ENCODE measurements at regions not wholly inside any gene's neighbourhood (a gene's known extent, or its start where the extent isn't known, plus 50 kb on each side); places are given as distances from the start of the nearest gene placed in this dataset.
"Not testable (repeated sequence)": the region's sequence is repeated elsewhere in the genome, so short reads cannot be mapped to it uniquely, and the experiment has no call there.

GRCh38 chr21:13935396-13936032, 275.2 kb downstream of the LIPI start:
- not testable (repeated sequence) for DNase-seq (ENCODE audit: low read depth)

- DNase-seq (ENCODE audit: low read depth), result not testable (repeated sequence)
Measured at GRCh38 chr21:13934887-13935342, 275.8 kb downstream of the LIPI start.

GRCh38 chr21:13923175-13923574, 287.6 kb downstream of the LIPI start:
- DNase-seq (ENCODE audit: low read depth), result not testable (repeated sequence)

GRCh38 chr21:13921455-13921854, 289.3 kb downstream of the LIPI start:
- not testable (repeated sequence) for DNase-seq (ENCODE audit: low read depth)

DNA sequence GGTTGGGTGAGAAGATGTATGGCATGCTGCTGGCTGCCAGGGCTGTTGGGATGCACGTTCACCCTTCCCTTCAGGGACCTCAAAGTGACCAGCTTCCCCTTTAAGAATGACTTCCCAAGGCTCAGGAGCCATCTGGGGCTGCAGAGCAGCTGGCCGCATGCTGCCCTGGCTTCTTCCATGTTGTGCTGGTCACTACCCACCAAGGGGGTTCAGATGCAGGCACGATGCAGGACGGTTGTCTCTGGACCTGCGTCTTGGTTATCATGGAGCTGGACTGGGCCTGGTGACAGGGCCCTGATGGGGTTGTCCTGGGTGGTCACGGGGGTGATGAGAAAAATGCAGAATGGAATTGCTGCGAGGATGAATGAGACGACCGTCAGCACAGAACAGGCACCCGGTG, 297.8 kb downstream of the POTED start:
- not testable (repeated sequence) for DNase-seq (ENCODE audit: low read depth)

DNA sequence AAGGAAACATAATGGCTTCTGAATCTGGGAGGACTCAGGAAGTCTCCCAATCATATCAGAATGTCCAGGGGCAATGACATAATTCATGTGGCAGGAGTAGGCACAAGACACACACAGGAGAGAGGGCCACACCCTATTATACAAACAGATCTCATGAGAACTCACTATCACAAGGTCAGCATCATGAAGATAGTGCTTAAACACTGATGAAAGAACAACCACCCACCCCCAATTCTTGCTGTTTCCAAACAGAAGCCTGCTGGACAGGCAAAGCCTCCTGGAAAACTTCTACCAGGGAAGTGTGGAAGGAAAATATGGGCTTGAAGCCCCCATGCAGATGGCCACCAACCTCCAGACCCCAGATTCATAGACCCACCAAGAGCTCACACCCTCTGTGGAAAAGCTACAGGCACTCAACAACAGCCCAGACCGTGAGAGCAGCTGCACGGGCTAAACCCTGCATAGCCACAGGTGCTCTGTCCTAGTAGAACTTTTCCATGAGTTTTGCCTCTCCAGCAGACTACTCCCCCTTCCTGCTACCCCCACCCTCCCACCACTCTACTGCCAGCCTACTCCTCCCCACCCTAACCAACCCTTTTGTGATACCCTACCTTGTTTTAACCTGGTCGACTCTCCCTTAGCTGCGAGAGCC, 287.1 kb downstream of the POTED start:
- DNase-seq (ENCODE audit: low read depth), result not testable (repeated sequence)

GRCh38 chr21:13893617-13894016, 284.0 kb downstream of the POTED start:
- DNase-seq (ENCODE audit: low read depth), result not testable (repeated sequence)

DNA sequence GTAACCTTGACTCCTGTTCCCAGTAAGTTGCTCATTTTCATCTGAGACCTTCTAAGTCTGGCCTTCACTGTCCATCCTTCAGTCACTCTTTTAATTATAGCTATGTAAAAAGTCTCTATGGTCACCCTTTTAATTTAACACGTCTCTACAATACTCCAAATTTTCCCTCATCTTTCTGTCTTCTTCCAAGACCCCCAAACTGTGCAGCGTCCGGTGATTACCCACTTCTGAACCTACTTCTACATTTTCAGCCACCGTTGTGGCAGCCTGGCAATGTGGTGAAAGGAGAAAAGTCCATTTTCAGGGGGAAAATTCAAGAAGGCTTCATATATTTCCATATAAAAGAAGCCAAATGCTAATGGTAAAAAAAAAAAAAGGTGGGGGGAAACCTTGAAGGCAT, 283.4 kb downstream of the POTED start:
- not testable (repeated sequence) for DNase-seq (ENCODE audit: low read depth)

DNA sequence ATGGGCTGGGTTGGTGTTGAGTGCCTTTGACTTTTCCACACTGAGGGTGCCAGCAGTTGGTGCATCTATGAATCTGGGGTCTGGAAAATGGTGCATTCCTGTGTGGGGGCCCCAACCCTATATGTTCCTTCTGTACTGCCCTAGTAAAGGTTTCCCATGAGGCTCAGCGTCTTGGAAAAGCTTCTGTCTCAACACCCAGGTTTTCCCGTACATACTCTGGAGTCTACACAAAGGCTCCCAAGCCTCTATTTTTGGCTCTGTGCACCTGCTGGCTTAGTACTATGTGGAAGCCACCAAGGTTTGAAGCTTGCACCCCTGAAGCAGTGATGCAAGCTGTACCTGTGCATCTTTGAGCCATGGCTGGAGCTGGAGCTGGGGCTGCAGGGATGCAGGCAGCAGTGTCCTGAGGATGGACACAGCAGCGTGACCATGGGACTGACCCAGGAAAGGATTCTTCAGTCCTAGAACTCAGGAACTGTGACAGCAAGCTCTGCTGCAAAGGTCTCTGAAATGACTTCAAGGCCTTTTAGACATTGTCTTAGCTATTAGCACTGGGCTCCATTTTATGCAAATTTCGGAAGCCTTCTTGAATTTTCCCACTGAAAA, 282.7 kb downstream of the POTED start:
- not testable (repeated sequence) for DNase-seq (ENCODE audit: low read depth)

DNA sequence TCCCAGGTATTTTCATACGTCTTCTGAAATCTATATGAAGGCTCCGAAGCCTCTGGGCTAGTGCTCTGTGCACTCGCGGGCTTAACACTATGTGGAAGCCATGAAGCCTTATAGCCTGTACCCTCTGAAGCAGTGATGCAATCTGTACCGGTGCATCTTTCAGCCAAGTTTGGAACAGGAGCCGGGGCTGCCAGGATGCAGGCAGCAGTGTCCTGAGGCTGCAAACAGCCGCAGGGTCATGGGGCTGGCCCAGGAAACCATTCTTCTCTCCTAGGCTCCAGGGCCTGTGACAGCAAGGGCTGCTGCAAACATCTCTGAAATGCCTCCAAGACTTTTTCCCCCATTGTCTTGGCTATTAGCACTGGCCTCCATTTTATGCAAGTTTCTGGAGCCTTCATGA, 279.6 kb downstream of the POTED start:
- DNase-seq (ENCODE audit: low read depth), result not testable (repeated sequence)

DNA sequence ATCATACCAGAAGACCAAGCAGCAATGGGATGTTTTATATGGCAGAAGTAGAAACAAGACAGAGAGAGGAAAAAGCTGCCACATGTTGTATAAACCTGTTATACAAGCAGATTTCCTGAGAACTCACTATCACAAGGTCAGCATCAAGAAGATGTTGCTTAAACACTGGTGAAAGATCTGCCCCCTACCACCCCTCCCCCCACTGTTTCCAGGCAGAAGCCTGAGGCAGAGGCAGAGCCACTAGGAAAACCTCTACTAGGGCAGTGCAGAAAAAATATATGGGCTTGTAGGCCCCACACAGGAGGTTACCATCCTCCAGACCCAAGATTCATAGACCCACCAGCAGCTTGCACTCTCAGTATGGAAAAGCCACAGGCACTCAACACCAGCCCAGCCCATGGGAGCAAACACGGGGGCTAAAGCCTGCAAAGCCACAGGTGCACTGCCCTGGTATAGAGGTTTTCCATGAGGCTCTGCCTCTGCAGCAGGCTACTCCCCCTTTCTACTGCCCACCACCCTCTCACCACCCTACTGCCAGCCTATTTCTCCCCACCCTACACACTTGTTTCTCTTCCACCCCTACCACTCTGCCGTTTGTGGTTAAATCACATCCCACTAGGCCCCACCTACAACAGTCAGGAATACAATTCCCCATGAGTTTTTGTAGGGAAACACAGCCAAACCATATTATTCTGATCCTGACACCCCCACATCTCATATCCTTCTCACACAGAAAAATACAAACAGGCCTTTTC, 274.2 kb downstream of the POTED start:
- not testable (repeated sequence) for DNase-seq (ENCODE audit: low read depth)

DNA sequence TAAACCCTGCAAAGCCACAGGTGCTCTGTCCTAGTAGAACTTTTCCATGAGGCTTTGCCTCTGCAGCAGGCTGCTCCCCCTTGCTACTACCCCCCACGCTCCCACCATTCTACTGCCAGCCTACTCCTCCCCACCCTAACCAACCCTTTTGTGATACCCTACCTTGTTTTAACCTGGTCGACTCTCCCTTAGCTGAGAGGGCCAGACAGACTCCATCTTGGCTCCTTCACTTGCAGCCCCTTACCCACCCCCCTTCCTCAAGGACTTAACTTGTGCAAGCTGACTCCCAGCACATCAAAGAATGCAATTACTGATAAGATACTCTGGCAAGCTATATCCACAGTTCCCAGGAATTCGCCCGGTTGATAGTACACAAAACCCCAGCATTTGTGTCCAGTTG, 267.9 kb downstream of the POTED start:
- not testable (repeated sequence) for DNase-seq (ENCODE audit: low read depth)

- not testable (repeated sequence) for DNase-seq (ENCODE audit: low read depth)
Measured at GRCh38 chr21:13876999-13877398, 267.4 kb downstream of the POTED start.

DNA sequence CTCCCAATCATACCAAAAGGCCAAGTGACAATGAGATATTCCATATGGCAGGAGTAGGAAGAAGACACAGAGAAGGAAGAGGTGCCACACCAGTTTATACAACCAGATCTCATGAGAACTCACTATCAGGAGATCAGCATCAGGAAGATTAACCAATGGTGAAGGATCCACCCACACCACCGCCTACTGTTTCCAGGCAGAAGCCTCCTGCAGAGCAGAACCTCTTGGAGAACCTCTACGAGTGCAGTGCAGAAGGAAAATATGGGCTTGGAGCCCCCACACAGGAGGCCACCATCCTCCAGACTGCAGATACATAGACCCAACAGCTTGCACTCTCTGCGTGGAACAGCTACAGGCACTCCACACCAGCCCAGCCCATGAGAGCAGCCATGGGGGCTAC, 264.4 kb downstream of the POTED start:
- DNase-seq (ENCODE audit: low read depth), result not testable (repeated sequence)

- no peak for DNase-seq (ENCODE audit: low read depth)
Measured at GRCh38 chr21:13854638-13855037, 245.1 kb downstream of the POTED start.

GRCh38 chr21:13850808-13851207, 241.2 kb downstream of the POTED start:
- DNase-seq (ENCODE audit: low read depth), result not testable (repeated sequence)

- DNase-seq (ENCODE audit: low read depth), result not testable (repeated sequence)
Measured at GRCh38 chr21:13849489-13849888, 239.9 kb downstream of the POTED start.

GRCh38 chr21:13846718-13847117, 237.1 kb downstream of the POTED start:
- DNase-seq (ENCODE audit: low read depth), result peak; percentile 0

GRCh38 chr21:13844574-13844973, 235.0 kb downstream of the POTED start:
- not testable (repeated sequence) for DNase-seq (ENCODE audit: low read depth)

- not testable (repeated sequence) for DNase-seq (ENCODE audit: low read depth)
Measured at GRCh38 chr21:13843081-13843480, 233.5 kb downstream of the POTED start.

DNA sequence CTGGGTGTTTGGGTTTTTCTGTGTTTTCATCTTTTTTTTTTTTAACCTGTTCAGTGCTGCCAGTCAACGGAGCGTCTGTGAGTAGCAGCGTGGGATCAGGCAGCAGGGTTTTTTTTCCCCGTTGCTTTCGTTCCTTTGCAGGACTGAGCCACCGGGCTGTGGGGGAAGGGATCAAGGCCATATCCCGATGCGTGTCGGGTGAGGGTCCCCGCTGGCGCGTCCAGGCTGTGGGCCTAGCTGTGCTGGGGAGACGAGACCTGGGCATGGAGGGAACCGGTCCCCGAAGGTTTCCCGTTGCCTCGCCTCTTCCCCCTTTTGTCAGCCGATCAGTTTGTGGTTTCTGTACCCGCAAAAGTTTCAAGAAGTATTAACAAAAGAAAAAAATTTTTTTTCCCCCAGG, 218.1 kb downstream of the POTED start:
- not testable (repeated sequence) for DNase-seq (ENCODE audit: low read depth)

GRCh38 chr21:13827201-13827600, 217.6 kb downstream of the POTED start:
- no peak for DNase-seq (ENCODE audit: low read depth)
